ENCODE measurements at regions not wholly inside any gene's neighbourhood (a gene's known extent, or its start where the extent isn't known, plus 50 kb on each side); places are given as distances from the start of the nearest gene placed in this dataset.

DNA sequence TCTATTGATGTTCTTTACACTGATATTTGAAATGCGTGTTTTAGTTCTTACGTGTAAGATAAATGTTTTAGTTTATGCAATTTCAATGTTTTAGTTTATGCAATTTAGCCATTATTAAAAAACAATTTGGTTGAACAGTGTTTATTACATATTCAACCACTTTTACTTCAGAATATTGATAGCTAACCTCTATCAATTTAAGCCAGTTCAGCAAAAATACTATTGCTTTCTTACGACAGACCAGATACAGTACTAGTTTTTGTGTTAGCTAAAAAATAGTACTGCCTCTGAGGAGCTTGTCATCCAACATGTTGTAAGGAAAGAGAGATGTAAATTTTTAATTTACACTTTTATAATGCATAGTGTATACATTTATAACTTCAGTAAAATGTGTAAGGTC is 361.7 kb upstream of the FAT1 start:
- Histone ChIP-seq H3K9ac (ENCODE audit: insufficient read depth, low read length, poor library complexity, severe bottlenecking) (no peak overlapping the region), H3K36me3 (replicated peaks in 1 of 2; ENCODE audit: control insufficient read depth in 1 of 2, insufficient read depth in 2 of 2, low read length in 2 of 2) (no peaks in the 10 kb centered on the region), H3K4me2 (replicated peaks; ENCODE audit: extremely low read depth, low read length, poor library complexity, severe bottlenecking) (no peak overlapping the region), H2AFZ (ENCODE audit: insufficient read depth, low read depth, low read length, poor library complexity, severe bottlenecking) (no peak overlapping the region), H4K20me1 (ENCODE audit: insufficient read depth, low read length) (no peaks in the 10 kb centered on the region), H3K27me3 (ENCODE audit: control insufficient read depth in 2 of 2, insufficient read depth in 2 of 2, low read length in 2 of 2) (no peaks in the 10 kb centered on the region), H3K4me1 (ENCODE audit: control insufficient read depth in 1 of 2, insufficient read depth in 2 of 2, low read length in 2 of 2) (no peaks in the 10 kb centered on the region), H3K9me3 (replicated peaks in 1 of 2; ENCODE audit: control insufficient read depth in 1 of 2, insufficient read depth in 1 of 2, low read length in 2 of 2) (peaks cover 0 to 6% of the 10 kb centered on the region in 2 donors), H3K4me3 (replicated peaks in 1 of 3; ENCODE audit: low read depth in 2 of 3, low read length in 3 of 3) (no peak overlapping the region), H3K79me2 (ENCODE audit: insufficient read depth, low read length) (no peaks in the 10 kb centered on the region), H3K27ac (ENCODE audit: low read depth in 1 of 2, low read length in 2 of 2) (no peak overlapping the region)
- Mint-ChIP-seq H3K27me3 (ENCODE audit: low read depth in 3 of 3) (peaks cover 0 to 1% (median 0%) of the 10 kb centered on the region in 3 donors), H3K4me1 (no peaks in the 10 kb centered on the region), H3K27ac (no peak overlapping the region), H3K36me3 (no peaks in the 10 kb centered on the region), H3K4me3 (no peak overlapping the region), H3K9me3 (peaks cover 0 to 4% (median under 1%) of the 10 kb centered on the region in 7 donors)
- WGBS (ENCODE audit: insufficient coverage) = no CpG with 5 or more reads among the region's 3 CpGs
- TF ChIP-seq CTCF (IDR thresholded peaks at IDR 0.05) = no peak
- no peak for DNase-seq
- intact Hi-C loops (cut with micrococcal nuclease) = no loop called here

GRCh38 chr4:187086151-187086550 is 362.5 kb upstream of the FAT1 start:
- no peak overlapping the region for H3K27ac ChIP-seq (ENCODE audit: low read depth in 1 of 2, low read length in 2 of 2)
- no peak for TF ChIP-seq CTCF (IDR thresholded peaks at IDR 0.05)
- H3K36me3 ChIP-seq (replicated peaks in 1 of 2; ENCODE audit: control insufficient read depth in 1 of 2, insufficient read depth in 2 of 2, low read length in 2 of 2) = no peaks in the 10 kb centered on the region
- H3K4me3 ChIP-seq (replicated peaks in 1 of 3; ENCODE audit: low read depth in 2 of 3, low read length in 3 of 3) = no peak overlapping the region
- WGBS (ENCODE audit: insufficient coverage) = no CpG with 5 or more reads among the region's 5 CpGs
- intact Hi-C loops (cut with micrococcal nuclease) = no loop called here
- no peak overlapping the region for H2AFZ ChIP-seq (ENCODE audit: insufficient read depth, low read depth, low read length, poor library complexity, severe bottlenecking)
- no peaks in the 10 kb centered on the region for H3K79me2 ChIP-seq (ENCODE audit: insufficient read depth, low read length)
- H3K27me3 ChIP-seq (ENCODE audit: control insufficient read depth in 2 of 2, insufficient read depth in 2 of 2, low read length in 2 of 2) = no peaks in the 10 kb centered on the region
- H4K20me1 ChIP-seq (ENCODE audit: insufficient read depth, low read length) = no peaks in the 10 kb centered on the region
- H3K9me3 ChIP-seq (replicated peaks in 1 of 2; ENCODE audit: control insufficient read depth in 1 of 2, insufficient read depth in 1 of 2, low read length in 2 of 2) = peaks cover 6 to 14% of the 10 kb centered on the region in 2 donors
- H3K27ac Mint-ChIP-seq = no peak overlapping the region
- H3K4me3 Mint-ChIP-seq = no peak overlapping the region
- peaks cover 0 to 1% (median 0%) of the 10 kb centered on the region in 3 donors for H3K27me3 Mint-ChIP-seq (ENCODE audit: low read depth in 3 of 3)
- no peaks in the 10 kb centered on the region for H3K36me3 Mint-ChIP-seq
- H3K4me1 ChIP-seq (ENCODE audit: control insufficient read depth in 1 of 2, insufficient read depth in 2 of 2, low read length in 2 of 2) = no peaks in the 10 kb centered on the region
- no peak overlapping the region for H3K9ac ChIP-seq (ENCODE audit: insufficient read depth, low read length, poor library complexity, severe bottlenecking)
- peaks cover 0 to 7% (median 4%) of the 10 kb centered on the region in 7 donors for H3K9me3 Mint-ChIP-seq
- H3K4me1 Mint-ChIP-seq = no peaks in the 10 kb centered on the region
- no peak for DNase-seq
- no peak overlapping the region for H3K4me2 ChIP-seq (replicated peaks; ENCODE audit: extremely low read depth, low read length, poor library complexity, severe bottlenecking)
